DMS53 (cell line): ENCODE measurements at regions not wholly inside any gene's neighbourhood (a gene's known extent, or its start where the extent isn't known, plus 50 kb on each side); places are given as distances from the start of the nearest gene placed in this dataset.
A peak's percentile ranks its signal among the peaks of the same experiment; 100 is the strongest.
"Not testable (repeated sequence)": the region's sequence is repeated elsewhere in the genome, so short reads cannot be mapped to it uniquely, and the experiment has no call there.

ENCODE experiments used
- DNase-seq: peaks from one replicate; lab custom pipeline; 2025; lab: John Stamatoyannopoulos, UW

GRCh38 chrX:125198546-125198945 is 121.1 kb upstream of the TEX13C start:
- no peak for DNase-seq

DNA sequence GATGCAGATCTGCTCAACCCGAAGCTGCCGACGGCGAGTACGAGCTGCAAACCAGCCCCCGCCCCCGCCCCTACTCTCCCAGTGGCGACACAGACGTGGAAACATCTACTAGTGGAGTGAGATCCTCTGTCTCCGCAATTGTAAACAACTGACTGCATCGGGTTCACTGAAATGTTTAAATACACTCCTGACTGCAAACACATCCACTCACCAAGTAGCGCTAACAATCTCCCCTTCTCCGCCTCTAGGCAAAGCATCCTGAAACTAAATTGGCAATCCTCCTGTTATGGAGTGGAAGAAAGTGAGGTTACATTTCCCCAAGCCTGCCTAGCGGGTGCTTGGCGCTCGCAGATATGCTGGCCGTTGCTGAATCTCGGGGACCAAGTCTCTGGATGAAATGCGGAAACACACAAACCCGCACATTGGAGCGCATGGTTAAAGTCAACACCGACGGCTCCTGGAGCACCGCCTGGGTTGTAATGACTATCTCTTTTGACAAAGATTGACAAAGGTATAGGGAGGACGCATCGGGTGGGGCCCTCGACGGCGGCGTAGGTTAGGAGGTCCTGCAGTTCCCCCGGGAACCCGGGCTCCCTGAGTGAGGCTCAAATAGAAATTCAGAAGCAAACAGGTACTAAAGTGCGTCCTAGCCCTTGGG is 117.0 kb upstream of the TEX13C start:
- peak; percentile 63 for DNase-seq

GRCh38 chrX:125203365-125203736 is 116.3 kb upstream of the TEX13C start:
- peak; percentile 71 for DNase-seq

GRCh38 chrX:125203737-125204578 is 115.7 kb upstream of the TEX13C start:
- peak; percentile 84 for DNase-seq

GRCh38 chrX:125204681-125205132 is 115.0 kb upstream of the TEX13C start:
- peak; percentile 72 for DNase-seq

DNA sequence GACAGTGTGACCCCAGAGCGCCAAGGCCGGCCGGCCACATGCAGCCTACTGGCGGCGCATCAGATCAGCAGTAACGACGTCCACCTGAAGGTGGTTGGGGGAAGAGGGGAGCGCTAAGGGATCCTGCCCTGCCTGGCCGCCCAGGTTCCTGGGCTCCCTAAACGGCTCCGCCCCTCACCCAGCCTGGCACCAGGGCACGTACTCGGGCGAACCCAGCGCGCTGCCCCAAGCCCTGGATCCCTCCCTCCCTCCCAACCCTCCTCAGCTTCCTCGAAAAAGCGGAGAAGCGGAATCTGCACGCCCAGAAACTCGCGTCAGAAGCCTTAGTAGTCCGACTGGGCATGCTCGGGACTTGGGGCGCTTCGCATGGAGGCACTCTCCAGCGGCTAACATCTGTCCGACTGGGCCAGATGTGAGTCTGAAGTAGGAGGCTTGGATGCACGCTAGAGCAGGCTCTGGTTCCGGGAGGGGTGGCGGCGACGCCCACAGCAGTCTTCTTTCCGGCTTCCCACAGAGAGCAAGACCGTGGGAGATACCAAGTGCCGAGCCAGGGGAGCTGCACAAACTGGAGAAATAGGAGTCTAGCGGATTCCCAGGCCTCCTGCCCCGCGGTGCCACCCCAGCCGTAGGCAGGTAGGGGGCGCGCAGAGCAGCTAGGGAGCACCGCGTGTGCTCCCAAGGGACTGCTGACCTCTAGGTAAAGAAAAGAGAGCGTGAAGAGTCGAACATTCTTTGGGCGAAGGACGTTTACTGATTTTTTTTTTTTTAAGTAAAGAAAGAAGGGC is 114.3 kb upstream of the TEX13C start:
- DNase-seq: peak; percentile 97

DNA sequence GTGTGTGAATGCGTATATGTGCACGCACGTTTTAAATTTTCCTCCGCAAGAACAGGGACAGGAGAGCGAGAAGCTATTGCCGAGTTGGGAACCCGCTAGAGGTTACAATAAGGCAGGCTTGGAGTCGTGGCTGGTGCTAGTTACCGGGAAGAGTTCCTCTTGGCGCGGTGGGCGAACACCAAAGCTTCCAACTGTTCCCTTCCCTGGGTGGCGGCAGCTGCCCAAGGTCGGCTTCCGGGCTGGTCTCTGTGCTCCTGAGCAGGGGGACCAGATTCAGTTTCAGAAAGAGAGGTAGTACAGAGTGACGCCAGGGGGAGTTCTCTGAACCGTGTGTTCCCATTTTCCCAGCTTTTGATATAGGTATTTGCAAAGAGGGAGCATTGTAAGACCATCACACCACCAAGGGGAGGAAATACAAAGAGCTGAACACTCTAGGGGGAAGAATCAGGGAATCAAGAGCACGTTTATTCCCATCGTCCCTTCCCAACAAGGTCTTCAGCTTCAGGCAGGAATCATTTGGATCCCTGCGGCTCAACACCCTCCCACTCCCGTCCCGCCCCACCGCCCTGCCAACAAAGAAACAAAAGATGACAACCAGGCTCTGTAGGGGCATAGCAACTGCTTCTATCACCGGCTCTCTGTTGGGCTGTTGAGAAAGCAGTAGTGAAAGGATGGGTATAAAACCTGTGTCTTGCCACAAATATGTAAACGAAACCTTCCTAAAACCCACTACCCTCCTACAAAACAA is 113.6 kb upstream of the TEX13C start:
- DNase-seq: peak; percentile 80

- DNase-seq: no peak
These were observed 109.5 kb upstream of the TEX13C start for GRCh38 chrX:125210146-125210545.

DNA sequence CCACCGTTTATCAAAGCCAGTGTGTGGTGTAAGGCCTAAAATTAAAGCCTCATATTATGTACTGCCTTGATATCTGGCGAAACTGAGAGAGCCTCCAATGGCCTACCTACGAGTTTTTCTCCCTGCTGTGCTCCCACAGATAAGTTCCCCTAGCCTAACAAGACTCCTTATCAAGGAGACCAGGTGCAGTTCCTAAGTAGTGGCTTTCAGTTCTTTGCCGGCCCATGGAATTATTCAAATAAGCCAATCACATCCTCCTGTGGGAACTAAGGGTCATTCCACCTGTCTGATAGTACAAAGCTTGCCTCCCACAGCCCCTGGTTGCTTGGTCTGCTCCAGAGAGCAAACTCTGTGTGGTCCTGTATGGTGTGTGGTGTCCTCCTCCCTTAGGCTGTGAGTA is 99.8 kb upstream of the TEX13C start:
- no peak for DNase-seq

DNA sequence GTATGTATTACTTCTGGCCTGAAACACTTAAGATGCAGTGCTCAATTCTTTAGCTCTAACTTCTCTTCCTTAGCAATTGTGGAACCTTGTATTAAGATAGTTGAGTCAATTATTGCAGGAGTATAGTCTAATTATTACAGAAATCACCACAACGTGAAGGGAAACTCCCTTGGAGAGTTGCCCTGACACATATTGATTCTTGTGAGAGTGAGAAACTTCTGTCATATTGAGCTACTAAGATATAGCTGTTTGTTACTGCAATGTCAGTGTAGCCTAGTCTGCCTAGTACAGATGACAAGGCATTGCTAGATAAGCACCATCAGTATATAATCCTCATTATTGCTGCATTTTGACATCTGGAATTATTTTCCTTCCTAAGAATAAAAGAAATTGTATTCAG is 82.7 kb upstream of the TEX13C start:
- no peak for DNase-seq

DNA sequence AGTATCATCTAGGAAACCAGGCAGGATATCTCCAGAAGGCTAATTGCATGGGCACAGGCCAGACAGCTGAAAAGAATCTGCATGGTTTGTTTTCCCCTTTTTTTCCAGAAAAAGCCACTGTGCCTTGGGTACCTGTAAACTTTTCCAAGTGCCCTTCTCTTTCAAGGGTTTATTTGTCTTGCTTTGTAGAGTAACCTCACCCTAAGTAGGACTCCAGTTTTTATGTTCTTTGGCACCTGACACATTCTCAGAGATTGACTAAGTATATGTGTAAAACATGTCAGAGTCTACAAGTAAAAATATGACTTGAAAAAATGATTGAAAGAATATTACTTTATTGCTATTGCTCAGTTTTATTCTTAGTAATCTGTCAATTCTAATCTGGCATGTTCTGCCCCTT is 70.7 kb upstream of the TEX13C start:
- DNase-seq: no peak

- DNase-seq: not testable (repeated sequence)
These were observed 63.9 kb upstream of the TEX13C start for GRCh38 chrX:125255759-125256158.

DNA sequence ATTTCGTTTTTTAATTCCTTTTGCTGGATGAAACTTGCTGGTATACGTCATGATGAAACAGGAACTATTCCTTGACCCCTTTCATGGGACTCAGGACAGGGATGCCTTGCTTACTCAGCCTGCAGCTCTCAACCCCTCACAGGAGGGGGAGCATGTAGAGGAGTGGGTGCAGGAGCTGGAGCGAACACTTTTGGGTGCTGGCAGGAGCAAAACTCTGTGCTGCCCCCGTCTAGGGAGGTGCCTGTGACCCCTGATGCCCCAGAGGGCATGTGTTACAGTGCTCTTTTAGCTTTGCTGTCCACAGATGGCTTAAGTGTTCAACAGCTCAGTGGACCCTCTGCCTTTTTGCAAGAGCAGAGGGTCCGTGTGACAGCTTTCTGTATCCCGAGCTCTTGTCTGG is 56.8 kb upstream of the TEX13C start:
- DNase-seq: no peak

DNA sequence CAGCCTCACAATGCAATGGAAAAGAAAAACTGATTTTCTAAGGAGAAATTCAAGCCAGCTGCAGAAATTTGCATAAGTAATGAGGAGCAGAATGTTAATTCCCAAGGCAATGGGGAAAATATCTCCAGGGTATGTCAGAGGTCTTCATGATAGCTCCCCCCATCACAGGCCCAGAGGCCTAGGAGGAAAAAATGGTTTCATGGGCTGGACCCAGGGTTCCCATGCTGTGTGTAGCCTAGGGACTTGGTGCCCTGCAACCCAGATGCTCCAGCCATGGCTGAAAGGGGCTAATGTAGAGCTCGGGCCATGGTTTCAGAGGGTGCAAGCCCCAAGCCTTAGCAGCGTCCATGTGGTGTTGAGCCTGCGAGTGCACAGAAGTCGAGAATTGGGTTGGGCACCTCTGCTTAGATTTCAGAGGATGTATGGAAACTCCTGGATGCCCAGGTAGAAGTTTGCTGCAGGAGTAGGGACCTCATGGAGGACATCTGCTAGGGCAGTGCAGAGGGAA is 53.5 kb upstream of the TEX13C start:
- no peak for DNase-seq
